22Rv1 (cell line): ENCODE measurements at regions not wholly inside any gene's neighbourhood (a gene's known extent, or its start where the extent isn't known, plus 50 kb on each side); places are given as distances from the start of the nearest gene placed in this dataset.

Source experiments
- CTCF ChIP-seq: fragments of 450-650 bp; IDR thresholded peaks from 2 replicates; pipeline ENCODE4 v1.5.1; 2017; ENCODE audit warnings: mild to moderate bottlenecking
- ZFX ChIP-seq: fragments of 450-650 bp; IDR thresholded peaks from 2 replicates; pipeline ENCODE4 v1.6.1; 2017; ENCODE audit warnings: antibody characterized with exemption, borderline replicate concordance

GRCh38 chr5:125152461-125153189, 406.2 kb upstream of the ZNF608 start:
- no peak for TF ChIP-seq CTCF
- no peak for TF ChIP-seq ZFX
